ENCODE measurements at regions not wholly inside any gene's neighbourhood (a gene's known extent, or its start where the extent isn't known, plus 50 kb on each side); places are given as distances from the start of the nearest gene placed in this dataset.

DNA sequence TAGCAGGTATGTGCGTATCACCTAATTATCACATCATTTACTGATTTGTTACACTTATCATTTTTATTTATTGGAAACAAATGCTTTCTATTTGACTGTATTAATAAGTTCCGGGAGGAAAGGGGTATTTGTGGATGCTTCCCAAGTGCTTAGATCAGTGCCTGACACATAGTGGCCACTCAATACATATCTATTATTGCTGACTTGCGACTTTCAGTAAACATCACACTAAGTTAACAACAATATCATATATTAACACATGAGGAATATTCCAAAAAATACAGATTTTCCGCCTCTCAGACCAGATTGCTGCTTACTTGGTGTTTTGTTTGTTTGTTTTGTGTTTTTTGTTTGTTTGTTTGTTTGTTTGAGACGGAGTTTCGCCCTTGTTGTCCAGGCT lies 52.6 kb upstream of the ZFP42 start:
- TF ChIP-seq EZH2phosphoT487 (IDR thresholded peaks at IDR 0.05) = no peak
- TF ChIP-seq, protein P1, sequence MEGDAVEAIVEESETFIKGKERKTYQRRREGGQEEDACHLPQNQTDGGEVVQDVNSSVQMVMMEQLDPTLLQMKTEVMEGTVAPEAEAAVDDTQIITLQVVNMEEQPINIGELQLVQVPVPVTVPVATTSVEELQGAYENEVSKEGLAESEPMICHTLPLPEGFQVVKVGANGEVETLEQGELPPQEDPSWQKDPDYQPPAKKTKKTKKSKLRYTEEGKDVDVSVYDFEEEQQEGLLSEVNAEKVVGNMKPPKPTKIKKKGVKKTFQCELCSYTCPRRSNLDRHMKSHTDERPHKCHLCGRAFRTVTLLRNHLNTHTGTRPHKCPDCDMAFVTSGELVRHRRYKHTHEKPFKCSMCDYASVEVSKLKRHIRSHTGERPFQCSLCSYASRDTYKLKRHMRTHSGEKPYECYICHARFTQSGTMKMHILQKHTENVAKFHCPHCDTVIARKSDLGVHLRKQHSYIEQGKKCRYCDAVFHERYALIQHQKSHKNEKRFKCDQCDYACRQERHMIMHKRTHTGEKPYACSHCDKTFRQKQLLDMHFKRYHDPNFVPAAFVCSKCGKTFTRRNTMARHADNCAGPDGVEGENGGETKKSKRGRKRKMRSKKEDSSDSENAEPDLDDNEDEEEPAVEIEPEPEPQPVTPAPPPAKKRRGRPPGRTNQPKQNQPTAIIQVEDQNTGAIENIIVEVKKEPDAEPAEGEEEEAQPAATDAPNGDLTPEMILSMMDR (IDR thresholded peaks at IDR 0.05) = no peak
- no peak for TF ChIP-seq EZH2 (IDR thresholded peaks at IDR 0.05)

Measured in neural progenitor cell (in vitro differentiated cells).